Tibial nerve (tissue), 4 donors: ENCODE measurements at regions not wholly inside any gene's neighbourhood (a gene's known extent, or its start where the extent isn't known, plus 50 kb on each side); places are given as distances from the start of the nearest gene placed in this dataset.

Experiments
- DNase-seq, 2 donors: peaks; one replicate each; pipeline ENCODE4 v3.0.0-alpha.2; 2019; ENCODE audit warnings: low spot score in 2 of 2
- H3K27ac ChIP-seq, 4 donors: fragments of 200-600 bp; sonication (generic) in 3 of 4; one replicate each; pipeline ENCODE4 v1.5.1; 2017 to 2019; ENCODE audit warnings: mild to moderate bottlenecking in 1 of 4
- H3K27me3 ChIP-seq, 2 donors: fragments of 200-600 bp; sonication (generic) in 1 of 2; one replicate each; pipeline versions ENCODE4 v1.5.1 to v1.6.0; 2017 to 2019
- H3K36me3 ChIP-seq, 3 donors: fragments of 200-600 bp; sonication (generic); one replicate each; pipeline ENCODE4 v1.5.1; 2018 to 2019
- H3K4me1 ChIP-seq, 4 donors: fragments of 200-600 bp; sonication (generic) in 3 of 4; one replicate each; pipeline ENCODE4 v1.5.1; 2017 to 2019
- H3K4me3 ChIP-seq, 4 donors: fragments of 200-600 bp; sonication (generic) in 3 of 4; one replicate each; pipeline ENCODE4 v1.5.1; 2017 to 2019; ENCODE audit warnings: mild to moderate bottlenecking in 1 of 4, moderate library complexity in 1 of 4
- H3K9me3 ChIP-seq, 4 donors: fragments of 200-600 bp; sonication (generic) in 3 of 4; one replicate each; pipeline ENCODE4 v1.5.1; 2017 to 2019
- CTCF ChIP-seq, 5 experiments: fragments of 200-600 bp in 3 of 5; fragments of 450-650 bp in 2 of 5; sonication (generic) in 3 of 5; IDR thresholded peaks; one replicate each; pipeline ENCODE4 v1.5.1; 2016 to 2019; ENCODE audit warnings: antibody characterized with exemption in 5 of 5, mild to moderate bottlenecking in 3 of 5, moderate library complexity in 2 of 5
- EP300 ChIP-seq, 2 donors: sonication (generic); formaldehyde crosslinking; IDR thresholded peaks; one replicate each; pipeline ENCODE4 v1.6.1; 2017; ENCODE audit warnings: antibody characterized with exemption in 2 of 2, mild to moderate bottlenecking in 1 of 2
- POLR2A ChIP-seq, 2 donors: fragments of 450-650 bp; IDR thresholded peaks; one replicate each; pipeline ENCODE4 v1.6.1; 2017; ENCODE audit warnings: antibody characterized with exemption in 2 of 2, mild to moderate bottlenecking in 2 of 2, moderate library complexity in 2 of 2
- WGBS, 2 donors: methylation state at CpG; one replicate each; pipeline ENCODE4 v1.1.5; 2018; 5-methylcytosine and 5-hydroxymethylcytosine counted together

- H3K4me3 ChIP-seq, result no peak overlapping the region
- TF ChIP-seq POLR2A (IDR thresholded peaks at IDR 0.05), result no peak
- no peak for TF ChIP-seq EP300 (IDR thresholded peaks at IDR 0.05)
- TF ChIP-seq CTCF (IDR thresholded peaks at IDR 0.05), result no peak
- H3K9me3 ChIP-seq, result peaks cover 0 to 7% (median 0%) of the 10 kb centered on the region in 4 donors
- H3K27ac ChIP-seq, result no peak overlapping the region
- no peaks in the 10 kb centered on the region for H3K36me3 ChIP-seq
- H3K4me1 ChIP-seq, result no peaks in the 10 kb centered on the region
- 50 to 66% methylated on average over 2 of the region's 2 CpGs for WGBS, 2 donors
- no peaks in the 10 kb centered on the region for H3K27me3 ChIP-seq
- no peak for DNase-seq
These were observed 240.7 kb upstream of the PFKP start for GRCh38 chr10:2826675-2827074.

- TF ChIP-seq CTCF (IDR thresholded peaks at IDR 0.05), result no peak
- no peak for TF ChIP-seq EP300 (IDR thresholded peaks at IDR 0.05)
- no peak for TF ChIP-seq POLR2A (IDR thresholded peaks at IDR 0.05)
- Histone ChIP-seq H3K9me3 (peaks cover 0 to 7% (median 0%) of the 10 kb centered on the region in 4 donors), H3K4me3 (no peak overlapping the region), H3K27me3 (no peaks in the 10 kb centered on the region), H3K4me1 (no peaks in the 10 kb centered on the region), H3K27ac (no peak overlapping the region), H3K36me3 (no peaks in the 10 kb centered on the region)
- 85 to 86% methylated on average over 4 of the region's 4 CpGs for WGBS, 2 donors
- no peak for DNase-seq
These were observed 241.5 kb upstream of the PFKP start for GRCh38 chr10:2825841-2826240.

- Histone ChIP-seq H3K27me3 (no peaks in the 10 kb centered on the region), H3K27ac (no peak overlapping the region), H3K9me3 (no peaks in the 10 kb centered on the region), H3K36me3 (no peaks in the 10 kb centered on the region), H3K4me1 (no peaks in the 10 kb centered on the region), H3K4me3 (no peak overlapping the region)
- no peak for DNase-seq
- 73 to 74% methylated on average over 20 of the region's 20 CpGs for WGBS, 2 donors
- no peak for TF ChIP-seq CTCF (IDR thresholded peaks at IDR 0.05)
- no peak for TF ChIP-seq POLR2A (IDR thresholded peaks at IDR 0.05)
- no peak for TF ChIP-seq EP300 (IDR thresholded peaks at IDR 0.05)
These were observed 249.3 kb upstream of the PFKP start for GRCh38 chr10:2817940-2818636.

- DNase-seq, result no peak
- Histone ChIP-seq H3K27me3 (no peaks in the 10 kb centered on the region), H3K9me3 (no peaks in the 10 kb centered on the region), H3K4me1 (no peaks in the 10 kb centered on the region), H3K27ac (no peak overlapping the region), H3K36me3 (no peaks in the 10 kb centered on the region), H3K4me3 (no peak overlapping the region)
- WGBS, 2 donors, result 89 to 90% methylated on average over 7 of the region's 7 CpGs
- TF ChIP-seq EP300 (IDR thresholded peaks at IDR 0.05) (no peak), CTCF (IDR thresholded peaks at IDR 0.05) (no peak), POLR2A (IDR thresholded peaks at IDR 0.05) (no peak)
These were observed 253.7 kb upstream of the PFKP start for GRCh38 chr10:2813693-2814092.

GRCh38 chr10:2813286-2813685 is 254.1 kb upstream of the PFKP start:
- H3K27ac ChIP-seq, result no peak overlapping the region
- H3K9me3 ChIP-seq, result no peaks in the 10 kb centered on the region
- DNase-seq, result no peak
- 59 to 64% methylated on average over 8 of the region's 8 CpGs for WGBS, 2 donors
- TF ChIP-seq CTCF (IDR thresholded peaks at IDR 0.05), result no peak
- TF ChIP-seq EP300 (IDR thresholded peaks at IDR 0.05), result no peak
- no peak for TF ChIP-seq POLR2A (IDR thresholded peaks at IDR 0.05)
- no peak overlapping the region for H3K4me3 ChIP-seq
- H3K36me3 ChIP-seq, result no peaks in the 10 kb centered on the region
- no peaks in the 10 kb centered on the region for H3K27me3 ChIP-seq
- no peaks in the 10 kb centered on the region for H3K4me1 ChIP-seq
